HG03354 (cell line): ENCODE measurements at regions not wholly inside any gene's neighbourhood (a gene's known extent, or its start where the extent isn't known, plus 50 kb on each side); places are given as distances from the start of the nearest gene placed in this dataset.
"Not testable (repeated sequence)": the region's sequence is repeated elsewhere in the genome, so short reads cannot be mapped to it uniquely, and the experiment has no call there.

Source experiments
- ATAC-seq: cut with Tn5 transposase; IDR thresholded peaks from one replicate; pipeline ENCODE4 v1.9.1; 2021; ENCODE audit warnings: mild to moderate bottlenecking; ENCODE audit not compliant: unreplicated experiment, poor library complexity, severe bottlenecking

DNA sequence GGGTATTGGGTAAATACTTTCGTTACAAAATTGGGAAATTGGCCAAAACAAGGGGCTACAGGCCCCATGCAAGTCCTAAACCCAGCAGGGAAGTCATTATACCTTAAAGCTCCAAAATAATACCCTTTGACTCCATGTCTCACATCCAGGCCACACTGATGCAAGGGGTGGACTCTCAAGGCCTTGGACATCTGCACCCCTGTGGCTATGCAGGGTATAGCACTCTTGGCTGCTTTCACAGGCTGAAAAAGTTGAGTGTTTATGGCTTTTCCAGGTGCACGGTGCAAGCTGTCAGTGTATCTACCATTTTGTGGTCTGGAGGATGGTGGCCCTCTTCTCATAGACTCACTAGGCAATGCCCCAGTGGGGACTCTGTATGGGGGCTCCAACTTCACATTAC is 326.5 kb downstream of the TEX13C start:
- ATAC-seq, result no peak

DNA sequence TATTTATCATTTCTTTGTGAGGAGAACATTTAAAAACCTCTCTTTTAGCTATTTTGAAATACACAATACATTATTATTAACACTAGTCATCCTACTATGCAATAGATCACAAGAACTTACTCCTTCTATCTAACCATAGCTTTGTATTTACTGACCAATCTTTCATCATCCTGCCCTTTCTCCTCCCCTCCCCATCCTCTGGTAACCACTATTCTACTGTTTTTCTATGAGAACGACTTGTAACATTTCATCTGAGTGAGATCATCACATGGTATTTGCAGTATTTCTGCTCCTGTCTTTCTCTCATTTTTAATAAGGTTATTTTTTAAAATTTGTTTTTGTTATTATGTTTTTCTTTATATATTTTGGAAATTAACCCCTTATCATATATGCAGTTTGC is 331.8 kb downstream of the TEX13C start:
- no peak for ATAC-seq

DNA sequence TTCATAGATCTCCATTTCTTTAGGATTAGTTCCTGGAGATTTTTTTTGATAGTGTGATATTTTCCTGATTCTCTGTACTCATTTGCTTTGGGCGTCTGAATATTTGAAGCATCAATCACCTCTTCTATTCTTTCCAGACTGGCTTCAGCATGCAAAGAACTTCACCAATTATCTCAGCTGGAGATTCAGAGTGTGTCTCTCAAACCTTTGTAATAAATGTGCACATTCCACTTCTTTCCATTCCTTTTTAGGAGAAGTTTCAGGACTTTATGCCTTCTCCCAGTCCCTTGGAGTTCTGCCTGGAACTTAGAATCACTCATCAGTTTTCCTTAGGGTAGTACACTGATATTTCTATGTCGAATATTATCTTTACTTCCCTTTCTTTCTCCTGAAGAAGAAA is 334.8 kb downstream of the TEX13C start:
- ATAC-seq, result no peak

DNA sequence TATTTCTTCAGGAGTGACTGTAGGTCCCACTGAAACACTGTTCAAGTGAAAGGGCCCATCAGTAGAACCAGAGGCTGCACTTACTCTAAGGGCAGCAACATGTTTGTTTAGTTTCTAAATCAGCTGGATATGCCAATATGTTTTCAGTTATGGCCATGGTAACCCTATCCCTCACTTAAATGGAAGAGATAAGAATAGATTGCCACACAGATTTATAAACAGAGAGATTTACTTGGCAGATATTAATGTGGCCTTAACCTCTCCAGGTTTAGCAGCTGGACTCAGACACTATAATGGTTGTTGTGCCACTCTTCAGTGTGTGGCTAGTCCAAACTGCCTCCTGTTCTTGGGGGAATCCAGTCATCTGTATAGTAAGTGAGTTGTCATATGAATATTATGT is 354.1 kb downstream of the TEX13C start:
- ATAC-seq, result no peak

DNA sequence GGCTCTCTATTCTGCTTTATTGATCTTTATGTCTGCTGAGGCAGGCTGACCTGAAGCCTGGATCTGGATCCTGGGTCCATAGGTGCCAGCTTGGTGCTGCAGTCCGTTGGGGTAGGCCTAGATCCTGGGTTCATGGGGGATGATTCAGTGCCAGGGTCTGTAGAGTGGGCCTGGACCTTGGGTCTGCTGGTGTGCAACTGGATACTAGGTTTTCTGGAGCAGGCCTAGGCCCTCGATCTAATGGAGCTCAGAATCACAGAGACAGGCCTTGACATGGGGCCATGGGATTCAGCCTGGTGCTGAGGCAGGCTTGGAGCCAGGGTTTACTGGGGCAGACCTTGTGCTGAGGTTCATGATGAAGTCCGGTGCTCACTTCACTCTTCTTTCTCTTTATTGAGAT is 358.6 kb downstream of the TEX13C start:
- ATAC-seq, result no peak

DNA sequence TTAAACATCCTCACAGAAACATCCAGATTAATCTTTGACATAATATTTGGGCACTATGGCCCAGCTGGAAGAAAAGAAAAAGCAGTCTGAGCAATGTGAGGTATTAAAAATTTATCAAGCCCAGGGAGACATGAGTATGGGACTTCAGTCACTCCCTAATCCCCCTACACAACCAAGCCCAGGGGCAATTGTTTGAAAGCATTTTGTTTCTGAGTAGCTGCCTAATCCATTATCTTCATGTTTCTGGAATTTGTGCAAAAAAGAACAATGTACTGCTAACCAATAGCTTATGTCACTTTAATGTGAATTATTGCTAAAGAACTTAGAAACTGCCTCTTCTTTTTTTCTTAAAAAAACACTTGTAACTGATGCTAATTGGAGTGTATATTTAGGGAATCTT is 360.7 kb downstream of the TEX13C start:
- no peak for ATAC-seq

DNA sequence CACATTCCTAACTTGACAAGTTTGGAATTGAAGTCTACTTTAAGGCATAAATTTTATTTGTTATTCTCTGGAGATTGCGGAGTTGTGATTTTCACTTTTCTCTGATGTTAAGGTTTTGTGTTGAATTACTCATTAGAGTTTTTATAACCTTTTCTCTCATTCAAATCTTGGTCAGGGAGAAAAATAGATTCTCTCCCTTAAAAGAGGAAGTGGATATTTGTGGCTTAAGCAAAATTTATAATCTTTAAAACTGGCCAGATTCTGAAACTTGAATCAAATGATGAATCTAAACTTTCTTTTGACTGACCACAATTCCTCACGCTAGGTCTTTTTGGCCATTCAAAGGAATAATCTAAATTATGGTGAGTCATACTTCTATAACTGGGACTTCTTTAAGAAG is 361.4 kb downstream of the TEX13C start:
- ATAC-seq, result no peak

DNA sequence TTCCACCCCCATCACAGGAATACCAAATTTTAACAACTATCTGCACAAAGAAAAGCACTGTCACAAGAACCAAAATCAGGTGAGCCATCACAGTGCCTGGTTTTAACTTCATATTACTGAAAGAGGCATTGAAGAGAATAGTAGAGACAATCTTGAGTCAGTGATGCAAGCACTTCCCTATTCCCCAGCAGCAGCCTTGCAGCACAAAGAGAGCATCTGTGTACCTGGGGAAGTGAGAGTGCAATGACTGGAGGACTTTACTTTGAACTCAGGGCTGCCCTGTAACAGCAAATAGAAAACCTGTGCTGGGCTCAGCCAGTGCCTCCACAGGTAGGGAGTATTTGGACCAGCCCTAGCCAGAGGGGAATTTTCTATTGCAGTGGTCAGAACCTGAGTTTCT is 361.8 kb downstream of the TEX13C start:
- no peak for ATAC-seq

DNA sequence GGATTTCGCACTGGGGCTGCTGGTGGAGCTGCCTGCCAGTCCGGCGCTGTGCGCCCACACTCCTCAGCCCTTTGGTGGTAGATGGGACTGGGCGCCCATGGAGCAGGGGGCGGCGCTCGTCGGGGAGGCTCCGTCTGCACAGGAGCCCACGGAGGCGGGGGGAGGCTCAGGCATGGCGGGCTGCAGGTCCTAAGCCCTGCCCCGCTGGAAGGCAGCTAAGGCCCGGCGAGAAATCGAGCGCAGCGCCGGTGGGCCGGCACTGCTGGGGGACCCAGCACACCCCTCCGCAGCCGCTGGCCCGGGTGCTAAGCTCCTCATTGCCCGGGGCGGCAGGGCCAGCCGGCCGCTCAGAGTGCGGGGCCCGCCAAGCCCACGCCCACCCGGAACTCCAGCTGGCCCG is 370.9 kb downstream of the TEX13C start:
- not testable (repeated sequence) for ATAC-seq

DNA sequence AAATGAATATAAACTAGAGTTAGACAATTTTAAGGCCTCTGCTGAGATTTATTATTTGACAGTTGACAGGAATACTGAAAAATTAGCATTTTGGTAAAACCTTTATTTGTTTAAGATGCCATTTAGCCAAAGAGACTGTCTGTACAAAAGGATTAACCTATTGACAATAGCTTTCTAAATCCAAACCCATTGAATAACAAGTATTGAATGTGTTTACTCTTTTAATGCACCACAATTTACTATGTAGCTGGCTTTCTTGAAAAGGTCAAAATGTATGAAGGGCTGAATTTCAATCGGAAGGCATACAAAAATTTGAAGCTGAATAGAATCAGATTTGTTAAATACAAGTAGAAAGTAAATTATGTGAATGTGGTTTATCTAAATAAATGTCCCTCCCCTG is 374.5 kb downstream of the TEX13C start:
- no peak for ATAC-seq

DNA sequence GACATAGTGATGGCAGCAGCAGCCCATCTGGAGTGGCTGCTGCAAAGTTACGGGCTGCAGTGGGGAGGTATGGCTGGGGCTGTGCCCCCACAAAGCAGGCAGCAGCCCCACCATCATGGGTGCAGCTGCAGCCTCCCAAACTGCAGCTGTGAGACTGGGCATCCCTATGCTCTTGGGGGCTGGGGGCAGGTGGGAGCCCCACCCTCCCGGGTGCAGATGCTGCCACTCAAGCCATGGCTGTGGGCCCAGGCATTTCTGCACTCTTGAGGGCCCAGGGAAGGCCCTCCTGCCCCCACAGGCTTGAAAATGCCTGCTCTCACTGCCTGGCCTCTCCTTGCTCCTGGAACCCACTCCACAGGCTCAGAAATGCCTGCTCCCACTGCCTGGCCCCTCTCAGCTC is 389.4 kb downstream of the TEX13C start:
- no peak for ATAC-seq

DNA sequence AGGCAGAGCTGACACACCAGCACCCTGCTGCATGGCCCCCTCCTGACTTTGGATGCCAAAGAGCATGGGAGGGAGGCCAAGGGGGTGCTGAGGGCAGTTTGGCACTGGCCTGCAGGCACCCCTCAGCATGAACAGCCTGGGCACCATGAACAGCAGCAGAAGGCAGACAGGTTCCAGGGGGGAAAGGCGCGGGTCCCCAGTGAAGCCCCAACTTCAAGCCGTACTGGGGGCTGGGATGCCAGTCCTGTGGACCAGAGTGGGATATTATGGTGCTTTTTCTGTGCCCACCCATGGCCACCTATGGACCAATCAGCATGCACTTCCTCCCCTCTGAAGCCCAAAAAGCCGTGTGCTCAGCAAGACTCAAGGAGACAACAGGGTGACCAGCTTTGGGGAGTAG is 389.9 kb downstream of the TEX13C start:
- ATAC-seq, result no peak

DNA sequence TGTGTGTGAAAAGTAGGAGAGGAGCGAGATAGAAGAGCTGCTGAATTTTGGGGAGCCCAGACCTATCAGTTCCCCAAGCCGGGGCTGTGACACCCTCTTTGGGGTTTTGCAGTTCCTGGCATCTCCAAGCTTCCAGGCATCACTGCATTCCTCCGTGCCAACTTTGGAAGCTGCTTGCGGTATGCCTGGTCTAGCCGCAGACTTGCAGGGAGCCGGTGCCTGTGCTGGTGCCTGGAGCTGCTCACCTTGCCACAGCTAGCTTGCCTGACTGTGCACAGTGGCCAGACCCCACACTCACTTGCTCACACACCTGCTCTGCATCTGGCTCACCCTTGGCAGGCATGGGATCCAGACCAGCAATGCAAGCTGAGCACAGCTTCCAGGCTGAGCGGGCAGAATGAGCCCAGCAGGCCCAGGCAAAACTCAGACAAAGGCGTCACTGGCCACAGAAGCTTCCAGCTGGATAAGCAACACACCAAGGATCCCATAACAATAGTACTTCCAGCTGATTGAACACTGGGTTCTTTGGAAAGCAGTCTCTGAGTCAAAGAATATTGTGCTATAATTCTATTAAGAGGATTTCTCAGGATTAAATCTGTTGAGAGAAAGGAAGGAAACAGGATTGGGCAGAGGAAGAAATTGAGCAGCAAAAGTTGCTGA is 390.9 kb downstream of the TEX13C start:
- ATAC-seq, result no peak

DNA sequence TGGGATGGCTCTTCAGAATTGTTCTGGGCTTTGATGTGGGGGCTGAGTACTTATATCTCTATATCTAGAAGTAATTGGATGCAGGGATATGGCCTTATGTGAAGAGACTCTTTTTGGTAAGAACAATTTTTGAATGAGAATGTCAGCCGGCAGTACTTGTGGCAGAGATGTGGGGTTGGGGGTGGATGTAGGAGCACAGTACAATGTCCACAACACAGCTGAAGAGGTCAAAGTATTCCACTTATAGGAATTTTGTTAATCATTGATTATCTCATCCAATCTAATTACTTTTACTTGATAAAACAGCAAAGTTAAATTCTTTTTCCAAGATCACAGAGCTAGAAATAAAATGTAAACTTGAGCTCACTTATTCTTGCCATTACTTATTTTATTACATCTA is 391.4 kb downstream of the TEX13C start:
- no peak for ATAC-seq

DNA sequence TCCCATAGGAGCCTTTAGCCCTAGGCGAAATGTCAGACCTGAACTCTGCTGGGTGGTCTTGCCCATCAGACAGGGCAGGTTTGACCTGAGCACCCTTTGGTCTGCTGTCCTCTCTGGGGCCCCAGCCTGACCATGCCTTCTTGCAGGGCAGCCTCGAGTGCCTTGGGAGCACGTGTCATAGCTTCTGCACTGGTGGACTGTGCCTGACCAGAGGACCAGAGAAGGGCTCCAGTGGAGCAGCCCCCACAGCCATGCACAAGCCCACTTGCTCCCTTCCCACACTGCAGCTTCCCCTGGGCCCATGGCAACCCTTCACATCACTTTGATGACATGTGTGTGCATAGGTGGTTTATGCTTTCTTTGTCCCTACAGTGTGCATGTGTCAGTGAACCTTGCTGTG is 394.0 kb downstream of the TEX13C start:
- no peak for ATAC-seq

DNA sequence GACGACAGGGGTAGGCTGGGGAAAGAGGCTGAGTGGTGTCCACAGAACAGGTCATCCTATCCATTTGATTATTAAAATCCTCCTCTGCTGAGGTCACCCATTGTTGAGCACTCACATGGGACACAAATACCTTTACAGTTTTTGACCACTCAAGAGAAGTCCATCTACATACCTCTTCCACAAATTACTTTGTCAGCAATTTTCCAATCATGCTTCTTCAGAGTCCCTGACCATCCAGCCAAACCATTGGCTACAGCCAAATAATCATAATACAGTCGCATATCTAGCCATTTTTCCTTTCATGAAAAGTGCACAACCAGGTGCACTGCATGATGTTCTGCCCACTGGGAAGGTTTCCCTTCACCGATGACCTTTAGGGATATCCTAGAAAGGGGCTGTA is 407.4 kb downstream of the TEX13C start:
- no peak for ATAC-seq

DNA sequence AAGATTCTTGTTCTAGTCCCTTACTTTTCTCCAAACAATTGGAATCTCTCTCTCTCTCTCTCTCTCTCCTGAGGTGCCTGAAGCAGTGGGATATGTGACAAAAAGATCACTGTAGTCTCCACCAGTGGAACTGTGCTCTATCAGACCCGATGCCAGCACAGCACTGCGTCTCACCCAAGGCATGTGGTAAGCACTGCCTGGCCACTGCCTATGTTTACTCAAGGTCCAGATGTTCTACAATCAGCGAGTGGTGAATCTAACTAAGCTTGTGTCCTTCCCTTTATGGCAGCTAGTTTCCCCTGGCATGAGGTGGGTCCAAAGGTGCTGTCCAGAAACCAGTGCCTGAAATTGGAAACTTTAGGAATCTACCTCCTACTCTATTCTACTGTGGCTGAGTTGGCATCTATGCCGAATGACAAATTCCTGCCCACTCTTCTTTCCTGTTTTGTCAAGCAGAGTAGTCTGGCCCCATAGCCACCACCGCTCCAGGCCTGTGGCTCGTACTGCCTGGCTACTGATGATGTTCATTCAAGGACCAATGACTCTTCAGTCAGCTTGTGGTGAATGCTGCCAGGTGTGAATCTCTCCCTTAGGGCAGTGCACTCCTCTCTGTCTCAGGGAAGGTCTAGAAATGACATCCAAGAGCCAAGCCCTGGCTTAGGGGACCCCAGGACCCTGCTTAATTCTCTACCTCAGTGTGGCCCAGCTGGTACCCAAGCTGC is 416.5 kb downstream of the TEX13C start:
- ATAC-seq, result no peak

DNA sequence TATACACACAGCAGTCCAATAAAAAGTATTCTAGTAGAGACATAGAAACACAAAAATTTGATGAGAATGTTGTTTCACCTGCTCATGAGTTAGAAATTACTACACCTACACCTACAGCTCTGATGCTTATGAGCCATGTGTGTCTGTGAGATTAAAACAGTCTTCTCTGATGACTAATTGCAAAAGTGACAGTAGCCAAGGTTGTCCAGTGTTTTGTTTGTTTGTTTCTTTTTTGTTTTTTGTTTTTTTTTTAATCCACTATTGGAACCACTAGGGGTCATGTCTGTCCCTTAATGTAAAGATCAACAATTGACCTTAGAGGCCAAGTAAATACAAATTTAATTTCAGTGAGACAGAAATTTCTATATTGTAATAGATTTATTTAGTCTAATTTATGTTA is 423.1 kb downstream of the TEX13C start:
- ATAC-seq, result no peak

DNA sequence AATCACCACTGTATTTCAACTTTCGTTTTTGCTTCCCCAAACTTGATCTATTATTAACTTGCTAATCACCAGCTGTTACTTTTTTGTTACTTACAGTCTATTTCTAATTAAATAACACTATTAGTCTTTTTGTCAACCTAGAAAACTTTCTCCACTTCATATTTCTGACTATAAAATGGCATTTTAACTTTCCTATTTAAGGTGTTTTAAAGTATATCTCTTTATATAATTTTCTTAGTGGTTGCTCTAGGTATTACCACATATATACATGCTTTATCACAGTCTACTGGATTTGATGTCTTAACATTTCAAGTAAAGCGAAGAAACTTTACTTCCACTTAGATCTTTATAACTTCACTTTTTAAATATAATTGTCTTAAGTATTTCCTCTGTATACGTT is 421.2 kb downstream of the DCAF12L2 start:
- ATAC-seq, result no peak

DNA sequence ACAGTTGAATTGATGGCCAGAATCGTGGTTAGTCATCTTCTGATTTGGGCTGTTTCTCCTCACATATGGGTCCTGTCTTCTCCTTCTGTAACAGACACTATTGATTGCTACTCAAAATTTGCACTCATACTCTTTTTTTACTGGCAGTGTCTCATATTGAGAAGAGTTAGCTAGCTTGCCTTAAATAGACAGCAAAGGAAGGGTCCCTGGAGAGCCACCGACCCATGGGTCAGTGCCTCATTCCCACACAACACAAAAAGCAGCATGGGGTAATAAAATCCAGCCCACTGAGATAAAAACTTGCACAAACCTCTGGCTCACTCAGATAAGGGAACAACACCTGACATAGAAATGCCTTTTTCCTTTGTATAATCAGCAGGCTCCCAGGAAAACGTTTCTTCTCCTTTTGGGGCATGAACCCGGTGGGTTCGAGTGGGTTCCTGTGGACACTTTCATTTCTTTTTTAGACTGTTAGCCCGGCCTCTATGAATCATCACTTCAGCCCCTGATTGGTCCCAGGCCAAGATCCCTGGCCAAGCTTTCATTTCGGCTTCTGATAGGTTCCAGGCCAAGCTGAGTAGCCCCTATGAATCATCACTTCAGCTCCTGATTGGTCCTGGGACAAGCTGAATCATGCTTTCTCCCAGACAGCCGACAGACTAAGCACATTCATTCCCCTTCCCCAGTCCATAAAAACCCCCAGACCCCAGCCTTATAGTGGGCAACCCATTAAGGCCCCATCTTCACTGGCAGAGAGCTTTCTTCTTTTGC is 408.1 kb downstream of the DCAF12L2 start:
- ATAC-seq, result no peak

DNA sequence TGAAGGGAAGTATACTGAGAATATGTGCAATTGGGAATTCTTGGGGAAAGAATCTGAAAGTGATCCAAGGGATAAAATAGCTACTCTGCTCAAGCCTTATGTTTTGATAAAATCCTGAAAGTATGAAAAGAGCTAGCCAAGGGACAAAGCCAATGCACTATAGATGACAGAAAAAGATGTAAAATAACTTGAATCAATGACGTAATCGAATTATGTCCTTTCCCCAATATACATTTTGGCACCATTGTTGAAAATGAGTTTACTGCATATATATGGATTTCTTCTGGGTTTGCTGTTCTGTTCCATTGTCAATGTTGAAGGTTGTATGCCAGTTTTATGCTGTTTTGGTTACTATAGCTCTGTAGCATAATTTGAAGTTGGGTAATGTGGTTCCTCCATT is 407.3 kb downstream of the DCAF12L2 start:
- ATAC-seq, result no peak
